ENCODE measurements at regions not wholly inside any gene's neighbourhood (a gene's known extent, or its start where the extent isn't known, plus 50 kb on each side); places are given as distances from the start of the nearest gene placed in this dataset.

GRCh38 chr12:11946161-11946560 lies 124.6 kb upstream of the BCL2L14 start:
- TF ChIP-seq POLR2A (IDR thresholded peaks at IDR 0.05) (no peak), CTCF (IDR thresholded peaks at IDR 0.05) (no peak)

Data from lower leg skin (tissue), 3 donors.